Fibroblast of peridontal ligament (primary cell): ENCODE measurements at regions not wholly inside any gene's neighbourhood (a gene's known extent, or its start where the extent isn't known, plus 50 kb on each side); places are given as distances from the start of the nearest gene placed in this dataset.

Experiments
- DNase-seq: peaks from one replicate; pipeline ENCODE4 v3.0.0-alpha.2; 2010; ENCODE audit errors: extremely low read depth

- DNase-seq = no peak
Observed at GRCh38 chr6:93083337-93084230, 335.8 kb downstream of the EPHA7 start.

GRCh38 chr6:93081901-93082300 lies 337.5 kb downstream of the EPHA7 start:
- no peak for DNase-seq

GRCh38 chr6:93079061-93079460 lies 340.3 kb downstream of the EPHA7 start:
- no peak for DNase-seq

GRCh38 chr6:93073811-93074210 lies 345.5 kb downstream of the EPHA7 start:
- DNase-seq = no peak

- no peak for DNase-seq
Observed at GRCh38 chr6:93069856-93070255, 349.5 kb downstream of the EPHA7 start.

- DNase-seq = no peak
Observed at GRCh38 chr6:93059911-93060310, 359.4 kb downstream of the EPHA7 start.

- no peak for DNase-seq
Observed at GRCh38 chr6:93057584-93057983, 361.8 kb downstream of the EPHA7 start.

GRCh38 chr6:93048381-93048780 lies 371.0 kb downstream of the EPHA7 start:
- DNase-seq = no peak

- no peak for DNase-seq
Observed at GRCh38 chr6:93047033-93047432, 372.3 kb downstream of the EPHA7 start.

- DNase-seq = no peak
Observed at GRCh38 chr6:93045156-93045555, 374.2 kb downstream of the EPHA7 start.

GRCh38 chr6:93040375-93040774 lies 379.0 kb downstream of the EPHA7 start:
- DNase-seq = no peak

- DNase-seq = no peak
Observed at GRCh38 chr6:93036835-93037234, 382.5 kb downstream of the EPHA7 start.

GRCh38 chr6:93035756-93036155 lies 383.6 kb downstream of the EPHA7 start:
- DNase-seq = no peak

GRCh38 chr6:93021235-93021915 lies 398.0 kb downstream of the EPHA7 start:
- DNase-seq = no peak

GRCh38 chr6:93017626-93018025 lies 401.7 kb downstream of the EPHA7 start:
- no peak for DNase-seq

GRCh38 chr6:93017213-93017612 lies 402.1 kb downstream of the EPHA7 start:
- no peak for DNase-seq

- DNase-seq = no peak
Observed at GRCh38 chr6:93013054-93013453, 406.3 kb downstream of the EPHA7 start.

- DNase-seq = no peak
Observed at GRCh38 chr6:93008375-93008774, 411.0 kb downstream of the EPHA7 start.

GRCh38 chr6:92989656-92990055 lies 429.7 kb downstream of the EPHA7 start:
- no peak for DNase-seq

GRCh38 chr6:92979281-92979680 lies 440.1 kb downstream of the EPHA7 start:
- DNase-seq = no peak

- no peak for DNase-seq
Observed at GRCh38 chr6:92977018-92977417, 442.3 kb downstream of the EPHA7 start.

GRCh38 chr6:92967362-92967761 lies 452.0 kb downstream of the EPHA7 start:
- no peak for DNase-seq

- DNase-seq = no peak
Observed at GRCh38 chr6:92962846-92963245, 456.5 kb downstream of the EPHA7 start.
